ENCODE measurements at regions not wholly inside any gene's neighbourhood (a gene's known extent, or its start where the extent isn't known, plus 50 kb on each side); places are given as distances from the start of the nearest gene placed in this dataset.

DNA sequence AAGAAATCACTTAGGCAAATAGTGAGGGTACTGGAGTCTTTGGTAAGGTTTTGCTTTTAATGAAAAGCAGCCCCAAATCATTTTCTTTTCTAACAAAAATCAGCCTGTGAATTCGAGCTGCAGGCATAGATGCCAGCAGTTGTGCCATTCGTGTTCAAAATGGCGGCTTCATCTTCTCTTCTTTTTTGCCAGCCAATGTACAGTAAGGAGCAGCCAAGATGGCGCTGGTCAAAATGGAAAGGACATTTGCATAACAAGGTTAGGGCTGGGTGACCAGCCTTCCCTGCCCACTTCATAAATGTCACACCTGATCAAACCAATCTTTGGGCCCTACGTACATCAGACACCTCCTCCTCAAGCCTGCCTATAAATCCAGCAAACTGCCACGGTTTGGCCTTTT is 100.2 kb upstream of the RGS1 start:
- DNase-seq (ENCODE audit: low read depth), result no peak
- TF ChIP-seq CTCF (IDR thresholded peaks at IDR 0.05; ENCODE audit: low read length, missing control alignments), result no peak
- no peak overlapping the region for H3K4me3 ChIP-seq (replicated peaks; ENCODE audit: low read depth, low read length)

GRCh38 chr1:192475970-192476369 is 99.6 kb upstream of the RGS1 start:
- DNase-seq (ENCODE audit: low read depth), result no peak
- no peak overlapping the region for H3K4me3 ChIP-seq (replicated peaks; ENCODE audit: low read depth, low read length)
- no peak for TF ChIP-seq CTCF (IDR thresholded peaks at IDR 0.05; ENCODE audit: low read length, missing control alignments)

DNA sequence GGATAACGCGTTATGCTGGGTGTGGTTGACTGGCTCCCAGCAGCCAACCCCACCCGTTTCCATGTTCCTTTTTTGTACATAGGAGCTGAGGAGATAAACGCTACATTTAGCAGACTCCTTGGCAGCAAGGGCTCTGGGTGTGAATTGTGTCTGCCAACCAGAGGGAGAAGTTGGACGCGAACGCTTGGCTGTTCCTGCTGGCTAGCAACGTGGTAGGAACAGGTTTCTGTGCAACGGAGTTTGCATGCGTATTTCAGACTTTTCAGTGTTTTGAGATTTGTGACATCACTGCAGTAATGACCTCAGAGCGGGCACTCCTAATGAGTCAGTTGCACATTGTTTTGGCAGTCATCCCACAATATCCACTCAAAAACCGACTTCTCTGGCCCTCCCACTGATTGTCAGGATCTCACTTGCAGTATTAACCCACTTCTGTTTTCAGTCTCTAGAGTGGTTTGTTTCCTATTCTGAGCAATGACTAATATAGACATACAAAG is 98.7 kb upstream of the RGS1 start:
- DNase-seq (ENCODE audit: low read depth), result peak; percentile 87
- no peak overlapping the region for H3K4me3 ChIP-seq (replicated peaks; ENCODE audit: low read depth, low read length)
- no peak for TF ChIP-seq CTCF (IDR thresholded peaks at IDR 0.05; ENCODE audit: low read length, missing control alignments)

DNA sequence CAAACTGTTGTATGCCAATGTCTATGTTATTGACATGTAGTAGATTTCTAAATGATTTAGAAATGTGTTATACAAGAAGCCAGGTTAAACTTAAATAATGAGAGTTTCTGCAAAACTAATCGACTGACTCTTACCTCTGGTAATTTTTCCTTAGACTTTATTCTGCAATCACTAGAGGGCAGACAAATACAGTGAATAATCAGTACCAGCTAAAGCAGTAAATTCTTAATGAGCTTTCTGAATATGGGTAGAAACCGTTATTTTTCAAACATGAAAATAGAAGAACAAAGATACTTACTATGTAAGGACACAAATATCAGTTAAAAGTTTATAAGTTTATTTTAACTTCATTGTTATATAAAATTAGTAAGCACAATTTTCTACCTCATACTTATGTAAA is 97.9 kb upstream of the RGS1 start:
- peak; percentile 58 for TF ChIP-seq CTCF (IDR thresholded peaks at IDR 0.05; ENCODE audit: low read length, missing control alignments)
- DNase-seq (ENCODE audit: low read depth), result peak; percentile 74
- H3K4me3 ChIP-seq (replicated peaks; ENCODE audit: low read depth, low read length), result no peak overlapping the region

DNA sequence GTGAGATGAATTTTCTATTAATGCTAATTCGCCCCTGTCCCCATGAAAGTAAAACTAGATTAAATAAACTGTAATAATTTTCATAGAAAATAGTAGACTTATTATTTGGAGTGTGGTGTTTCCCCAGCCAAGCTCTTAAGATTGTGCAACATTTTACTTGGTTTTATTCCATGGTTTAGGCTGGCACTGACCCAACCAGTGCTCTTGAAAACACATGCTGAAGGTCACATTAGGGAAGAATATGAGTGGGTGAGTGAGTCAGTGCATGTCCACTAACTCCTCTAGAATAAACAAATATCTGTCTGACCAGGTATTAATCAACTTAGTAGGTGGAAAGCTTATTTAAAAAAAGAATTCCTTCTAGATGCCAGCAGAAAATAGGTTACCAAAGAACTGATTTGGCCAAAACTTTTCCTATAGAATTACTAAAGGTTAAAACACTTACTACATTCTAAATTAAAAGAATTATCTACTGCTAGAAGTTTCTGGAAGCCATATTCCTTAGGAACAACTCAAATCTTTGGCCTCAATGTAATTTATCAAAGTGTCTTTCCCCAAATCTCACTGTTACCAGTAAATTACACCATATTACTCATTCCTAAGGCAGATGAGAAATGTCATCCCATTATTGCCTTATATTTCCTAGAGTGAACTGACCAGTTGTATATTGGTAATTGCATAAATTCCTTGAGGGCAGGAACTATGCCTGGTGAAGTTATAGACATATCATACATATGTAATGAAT is 89.7 kb upstream of the RGS1 start:
- TF ChIP-seq CTCF (IDR thresholded peaks at IDR 0.05; ENCODE audit: low read length, missing control alignments), result no peak
- no peak overlapping the region for H3K4me3 ChIP-seq (replicated peaks; ENCODE audit: low read depth, low read length)
- peak; percentile 98 for DNase-seq (ENCODE audit: low read depth)

- DNase-seq (ENCODE audit: low read depth), result no peak
- TF ChIP-seq CTCF (IDR thresholded peaks at IDR 0.05; ENCODE audit: low read length, missing control alignments), result peak; percentile 28
Measured at GRCh38 chr1:192488058-192488457, 87.5 kb upstream of the RGS1 start.

DNA sequence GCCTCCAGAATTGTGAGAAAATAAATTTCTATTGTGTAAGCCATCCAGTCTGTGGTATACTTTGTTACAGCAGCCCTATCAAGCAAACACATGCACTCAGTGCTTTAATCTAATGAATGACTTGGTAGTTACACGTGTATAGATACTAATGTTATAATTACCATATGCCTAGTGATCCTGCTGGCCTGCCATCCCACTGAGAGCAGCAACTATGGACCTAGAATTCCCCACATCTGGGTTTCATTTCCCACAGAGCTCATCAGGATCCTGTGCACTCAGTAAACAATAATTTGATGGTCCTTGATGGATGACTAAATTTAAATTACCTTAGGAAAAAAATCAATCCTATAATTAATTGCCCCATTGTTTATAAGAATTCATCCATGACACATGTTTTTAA is 86.5 kb upstream of the RGS1 start:
- DNase-seq (ENCODE audit: low read depth), result no peak
- TF ChIP-seq CTCF (IDR thresholded peaks at IDR 0.05; ENCODE audit: low read length, missing control alignments), result no peak
- no peak overlapping the region for H3K4me3 ChIP-seq (replicated peaks; ENCODE audit: low read depth, low read length)

More at GRCh38 chr1:192488058-192488457, 87.5 kb upstream of the RGS1 start:
- H3K4me3 ChIP-seq (replicated peaks; ENCODE audit: low read depth, low read length), result no peak overlapping the region
